HCEC 1CT (cell line): ENCODE measurements at regions not wholly inside any gene's neighbourhood (a gene's known extent, or its start where the extent isn't known, plus 50 kb on each side); places are given as distances from the start of the nearest gene placed in this dataset.

Experiments used
- DNase-seq: peaks from one replicate; pipeline ENCODE4 v3.0.0-alpha.2; 2017

GRCh38 chr5:148913985-148914431, 87.6 kb downstream of the ADRB2 start:
- DNase-seq, result peak; percentile 82

DNA sequence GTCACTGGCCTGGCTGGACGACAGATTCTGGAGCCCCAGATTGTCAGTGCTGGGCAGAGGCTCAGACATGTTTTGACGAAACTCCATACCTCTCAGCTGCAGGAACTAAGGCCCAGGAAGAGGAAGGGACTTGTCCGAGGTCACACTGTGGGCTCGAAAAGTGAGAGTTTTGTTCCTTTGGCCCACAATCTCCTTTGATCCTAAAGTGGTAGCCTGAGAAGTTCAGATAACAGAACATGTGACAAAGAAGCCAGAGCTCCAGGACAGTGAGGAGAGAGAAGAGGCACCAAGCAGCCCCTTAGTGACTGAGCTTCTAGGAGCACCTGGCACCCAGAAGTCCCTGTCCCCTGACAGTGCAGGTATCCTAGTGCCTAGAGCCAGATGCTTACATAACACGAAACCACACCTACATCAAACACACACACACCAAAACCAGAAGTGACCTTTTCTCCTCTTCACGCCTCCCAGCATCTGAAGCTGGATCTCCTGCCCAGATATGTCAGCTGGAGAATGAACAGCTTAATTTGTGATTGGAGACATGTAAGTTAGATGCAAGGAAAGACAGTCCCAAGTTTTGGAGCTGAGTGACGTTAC, 88.9 kb downstream of the ADRB2 start:
- DNase-seq, result no peak

DNA sequence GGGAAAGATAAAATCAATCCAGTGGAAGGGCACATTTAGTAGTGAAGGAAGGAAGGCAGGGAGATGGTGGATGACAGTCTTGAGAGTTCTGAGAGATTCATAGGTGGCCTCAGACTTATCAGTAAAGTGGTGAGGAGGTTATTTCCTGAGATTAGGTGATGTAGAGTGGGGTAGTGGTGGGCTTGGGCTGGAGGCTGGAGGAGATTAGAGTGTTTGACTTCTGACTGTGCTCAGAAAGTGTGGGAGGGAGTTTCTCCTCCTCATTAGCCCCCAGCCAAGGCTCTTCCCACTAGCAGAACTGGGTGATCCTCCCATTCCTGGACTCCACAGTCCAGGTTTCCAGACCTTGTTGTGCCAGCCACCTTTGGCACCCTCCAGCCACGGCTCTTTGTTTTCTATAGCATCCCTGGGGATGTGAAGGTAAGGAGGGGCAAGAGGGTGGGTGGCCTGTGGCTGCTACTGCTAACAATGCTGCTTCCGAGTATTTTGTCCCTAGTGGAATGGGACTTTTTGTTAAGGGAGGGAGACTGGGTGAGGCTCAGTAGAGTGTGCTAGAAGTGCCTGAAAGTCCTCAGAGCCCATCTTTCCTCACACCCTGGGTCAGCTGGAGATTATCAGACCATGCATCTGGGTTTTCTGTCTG, 94.4 kb downstream of the ADRB2 start:
- DNase-seq, result no peak

GRCh38 chr5:148921350-148921749, 94.9 kb downstream of the ADRB2 start:
- no peak for DNase-seq

GRCh38 chr5:148922606-148923005, 96.2 kb downstream of the ADRB2 start:
- no peak for DNase-seq

DNA sequence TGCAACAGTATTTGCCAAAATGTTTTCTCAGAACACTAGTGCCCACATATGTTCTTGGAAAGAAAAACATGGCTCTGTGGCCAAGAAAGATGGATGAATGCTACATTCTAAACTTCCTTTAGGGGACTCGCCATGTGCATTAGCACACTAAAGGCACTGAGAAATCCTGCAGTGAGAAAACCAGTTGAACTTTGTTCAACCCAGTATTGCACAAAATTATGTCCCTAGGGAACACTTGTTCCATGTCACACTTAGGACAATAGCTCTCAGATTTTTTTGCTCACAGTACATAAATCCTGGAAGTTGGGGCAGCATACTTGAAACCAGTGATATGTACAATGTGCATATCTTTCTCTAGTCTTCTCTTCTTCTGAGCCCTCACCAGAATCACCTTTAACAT, 96.6 kb downstream of the ADRB2 start:
- DNase-seq, result no peak

- no peak for DNase-seq
These were observed 98.4 kb downstream of the ADRB2 start for GRCh38 chr5:148924817-148925216.

DNA sequence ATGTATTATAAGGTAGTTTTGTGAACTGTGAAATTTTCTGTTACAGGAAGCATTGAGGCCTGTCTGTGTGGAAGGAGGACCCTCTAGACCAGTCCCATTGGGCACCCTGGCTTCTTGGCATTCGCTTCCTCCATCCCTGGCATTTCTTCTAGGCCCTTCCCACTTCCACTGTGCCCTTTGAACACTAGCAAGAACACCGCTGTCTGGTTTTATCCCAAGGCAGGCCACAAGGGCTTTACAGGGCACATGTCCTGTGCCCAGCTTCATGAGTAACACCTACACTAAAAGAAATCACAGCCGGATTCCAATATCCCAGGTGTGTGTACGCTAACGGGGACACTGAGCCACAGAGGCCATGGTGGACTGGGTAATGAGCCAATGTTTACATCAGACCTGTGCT, 99.8 kb downstream of the ADRB2 start:
- no peak for DNase-seq

- no peak for DNase-seq
These were observed 101.0 kb downstream of the ADRB2 start for GRCh38 chr5:148927307-148927946.

GRCh38 chr5:148928141-148928540, 101.7 kb downstream of the ADRB2 start:
- DNase-seq, result peak; percentile 32

GRCh38 chr5:148931453-148932057, 105.1 kb downstream of the ADRB2 start:
- DNase-seq, result no peak

DNA sequence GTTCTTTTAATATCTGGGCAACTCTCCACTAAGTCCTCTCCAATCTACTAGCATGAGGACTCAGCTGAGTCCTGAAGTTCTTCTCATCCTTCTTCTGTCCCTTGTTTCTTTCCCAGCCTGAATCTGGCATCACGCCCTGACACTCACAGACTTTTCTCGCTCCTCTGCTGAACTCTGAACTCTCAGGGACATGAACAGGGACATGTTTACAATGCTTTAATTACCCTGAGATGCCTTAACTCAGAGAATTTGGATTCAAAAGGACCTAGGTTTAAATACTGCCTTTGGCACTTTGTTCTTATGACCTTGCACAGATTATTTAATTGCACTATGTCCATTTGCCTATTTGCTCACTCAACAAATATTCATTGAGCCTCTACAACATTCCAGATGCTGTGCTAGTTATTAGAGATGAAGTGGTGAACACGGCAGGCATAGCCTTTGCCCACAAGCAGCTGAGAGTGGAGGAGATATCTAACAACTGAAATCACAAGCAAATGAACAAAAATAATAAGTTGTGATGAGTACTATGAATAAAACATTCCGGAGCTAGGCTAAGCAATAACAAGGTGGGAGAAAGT, 106.0 kb downstream of the ADRB2 start:
- DNase-seq, result no peak

GRCh38 chr5:148933903-148934432, 107.6 kb downstream of the ADRB2 start:
- DNase-seq, result no peak

GRCh38 chr5:148934895-148935400, 108.5 kb downstream of the ADRB2 start:
- DNase-seq, result no peak

- no peak for DNase-seq
These were observed 110.8 kb downstream of the ADRB2 start for GRCh38 chr5:148937239-148937638.

DNA sequence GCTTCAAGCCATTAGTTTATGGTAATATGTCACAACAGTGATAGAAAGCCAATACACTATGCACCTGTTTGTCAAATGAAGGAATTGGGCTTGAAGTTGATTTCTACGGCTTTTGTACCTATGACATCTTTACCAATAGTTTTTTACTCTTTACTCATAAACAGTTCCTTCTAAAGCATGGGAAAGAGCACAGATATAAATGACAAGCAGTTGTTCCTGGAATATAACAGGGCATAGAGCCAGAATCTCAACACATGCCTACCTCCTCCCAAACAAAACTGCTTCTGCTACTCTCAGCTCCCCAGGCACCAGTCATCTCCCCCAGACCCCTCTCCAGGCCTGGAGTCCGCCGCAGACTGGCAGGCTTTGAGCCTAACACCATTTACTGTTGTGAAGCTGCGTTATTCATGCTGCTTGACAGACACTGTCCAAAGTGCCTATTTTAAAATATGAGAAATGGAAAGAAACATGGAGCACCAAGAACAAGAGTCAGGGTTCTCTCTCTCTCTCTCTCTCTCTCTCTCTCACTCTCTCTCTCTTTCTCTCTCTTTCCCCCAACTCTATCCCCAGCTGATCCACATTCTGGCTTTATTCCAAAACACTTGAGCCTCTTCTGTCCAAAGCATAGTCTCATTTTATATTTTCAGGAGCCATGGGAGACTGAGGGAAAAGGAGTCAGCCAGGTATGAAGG, 111.6 kb downstream of the ADRB2 start:
- no peak for DNase-seq

GRCh38 chr5:148938522-148938882, 112.1 kb downstream of the ADRB2 start:
- DNase-seq, result no peak

DNA sequence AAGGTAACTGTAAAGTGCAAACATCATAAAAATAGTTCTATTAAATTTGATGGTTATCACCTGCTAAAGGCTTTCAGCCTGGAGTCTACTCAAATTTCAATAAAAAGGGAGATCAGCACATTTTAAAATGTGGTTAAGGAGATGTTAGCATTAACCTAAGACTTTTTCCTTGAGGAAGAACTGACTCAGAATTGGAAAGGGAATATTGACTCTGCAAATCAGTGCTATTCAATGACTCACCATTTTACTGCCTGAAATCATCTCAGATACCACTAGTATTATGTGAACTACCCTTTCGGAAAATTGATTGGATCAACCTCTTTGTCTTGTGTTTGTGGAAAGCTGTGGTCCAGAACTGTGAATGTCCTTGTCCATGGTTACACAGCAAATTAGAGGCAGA, 113.3 kb downstream of the ADRB2 start:
- DNase-seq, result peak; percentile 68

GRCh38 chr5:148941810-148942209, 115.4 kb downstream of the ADRB2 start:
- DNase-seq, result no peak

DNA sequence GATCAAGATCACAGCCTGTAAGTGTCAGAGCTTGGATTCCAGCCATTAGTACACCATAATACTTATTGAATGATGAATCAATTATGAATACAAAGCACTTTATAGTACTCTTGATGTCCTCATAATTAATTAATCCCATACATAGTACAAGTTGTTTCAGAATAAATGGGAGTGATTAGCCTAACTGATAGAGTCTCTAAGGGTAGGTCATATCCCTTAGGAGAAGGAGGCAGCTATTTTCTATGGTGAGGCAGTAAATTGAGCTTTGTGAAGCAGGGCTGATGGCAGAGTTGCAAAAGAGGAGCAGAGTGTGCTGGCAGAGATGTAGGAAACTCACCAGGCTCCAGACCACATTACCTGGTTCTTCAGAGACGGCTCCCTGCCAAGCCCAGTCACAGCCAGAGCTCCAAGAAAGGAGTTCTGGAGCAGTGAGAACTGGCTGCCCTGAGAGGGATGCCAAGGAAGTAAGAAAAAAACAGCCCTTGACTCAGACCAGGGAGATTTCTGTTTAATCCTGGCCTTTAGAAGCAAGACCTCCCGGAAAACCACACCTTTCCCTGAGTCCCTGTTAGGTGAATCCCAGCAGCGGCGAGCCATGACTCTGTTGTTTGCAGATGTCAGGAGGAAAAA, 112.9 kb downstream of the SH3TC2 start:
- DNase-seq, result no peak

GRCh38 chr5:148950471-148950863, 112.4 kb downstream of the SH3TC2 start:
- no peak for DNase-seq

- no peak for DNase-seq
These were observed 112.0 kb downstream of the SH3TC2 start for GRCh38 chr5:148950892-148951291.
